ENCODE measurements at regions not wholly inside any gene's neighbourhood (a gene's known extent, or its start where the extent isn't known, plus 50 kb on each side); places are given as distances from the start of the nearest gene placed in this dataset. TPM values are rescaled to one million over a fixed set of nuclear protein-coding genes. Genes with fewer than 3 reads are reported as not detected.
A peak's percentile ranks its signal among the peaks of the same experiment; 100 is the strongest.
"Not testable (repeated sequence)": the region's sequence is repeated elsewhere in the genome, so short reads cannot be mapped to it uniquely, and the experiment has no call there.

- no peak for DNase-seq (ENCODE audit: low read depth)
These were observed 67.3 kb upstream of the RASGRF1 start for GRCh38 chr15:79157631-79158592.

- no peak for DNase-seq (ENCODE audit: low read depth)
These were observed 66.3 kb upstream of the RASGRF1 start for GRCh38 chr15:79156704-79157375.

GRCh38 chr15:79154483-79155135 lies 64.0 kb upstream of the RASGRF1 start:
- no peak for DNase-seq (ENCODE audit: low read depth)

GRCh38 chr15:79144290-79144689 lies 53.7 kb upstream of the RASGRF1 start:
- DNase-seq (ENCODE audit: low read depth) = not testable (repeated sequence)

- DNase-seq (ENCODE audit: low read depth) = peak; percentile 76
These were observed 50.4 kb upstream of the RASGRF1 start for GRCh38 chr15:79140846-79141570.

MicroRNAs encoded in the stretch of these regions (microRNA counts, 767-probe panel; counts per million panel counts)
- not detected for microRNA hsa-miR-184

Small RNAs in the stretch of these regions (microRNA-seq; reads per million reads assigned to microRNA genes)
- gene MIR184 = 121 reads per million, percentile 58 among the genes with 10 or more reads in this experiment
